Endothelial cell (in vitro differentiated cells): ENCODE measurements at regions not wholly inside any gene's neighbourhood (a gene's known extent, or its start where the extent isn't known, plus 50 kb on each side); places are given as distances from the start of the nearest gene placed in this dataset.

Experiments
- DNase-seq: peaks from one replicate; pipeline ENCODE4 v3.0.0; 2021; ENCODE audit warnings: low spot score
- H3K27ac Mint-ChIP-seq: one replicate; pipeline ENCODE4 v1.8.0; 2021; ENCODE audit warnings: mixed read lengths, inconsistent platforms; ENCODE audit not compliant: unreplicated experiment
- H3K27me3 Mint-ChIP-seq: one replicate; pipeline ENCODE4 v1.8.0; 2021; ENCODE audit warnings: mild to moderate bottlenecking, moderate library complexity, mixed read lengths, inconsistent platforms; ENCODE audit not compliant: unreplicated experiment
- H3K36me3 Mint-ChIP-seq: one replicate; pipeline ENCODE4 v1.8.0; 2021; ENCODE audit warnings: mild to moderate bottlenecking, low read depth, mixed read lengths, inconsistent platforms; ENCODE audit not compliant: unreplicated experiment
- H3K4me1 Mint-ChIP-seq: one replicate; pipeline ENCODE4 v1.8.0; 2021; ENCODE audit warnings: mild to moderate bottlenecking, mixed read lengths, inconsistent platforms; ENCODE audit not compliant: unreplicated experiment
- H3K4me3 Mint-ChIP-seq: one replicate; pipeline ENCODE4 v1.8.0; 2021; ENCODE audit warnings: mild to moderate bottlenecking, mixed read lengths, inconsistent platforms; ENCODE audit not compliant: unreplicated experiment
- H3K9me3 Mint-ChIP-seq: one replicate; pipeline ENCODE4 v1.8.0; 2021; ENCODE audit warnings: mixed read lengths, inconsistent platforms; ENCODE audit not compliant: unreplicated experiment
- TF ChIP-seq, protein P1 (sequence below): fragments of 200-600 bp; sonication (generic); IDR thresholded peaks from one replicate; pipeline ENCODE4 v1.5.0; 2021; ENCODE audit warnings: antibody characterized with exemption; ENCODE audit not compliant: unreplicated experiment

DNA sequence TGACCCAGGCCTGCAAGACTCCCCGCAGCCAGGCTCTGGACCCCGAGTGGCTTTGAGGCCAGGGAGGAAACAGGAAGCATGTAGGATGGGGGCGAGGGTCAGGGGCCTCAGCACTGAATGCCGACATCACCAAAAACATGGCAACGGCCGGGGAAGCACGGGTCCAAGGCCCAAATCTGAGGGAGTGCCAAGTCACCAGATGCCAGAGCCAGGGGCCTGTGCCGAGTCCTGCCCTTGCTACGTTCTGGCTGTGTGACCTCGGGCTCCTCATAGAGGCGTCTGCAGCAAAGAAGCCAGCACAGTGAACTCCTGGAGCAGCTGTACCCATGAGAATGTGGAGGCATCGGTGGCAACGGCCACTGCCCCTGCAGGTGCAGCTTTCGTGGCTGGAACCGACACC is 420.7 kb downstream of the CTTN start:
- TF ChIP-seq, protein P1, sequence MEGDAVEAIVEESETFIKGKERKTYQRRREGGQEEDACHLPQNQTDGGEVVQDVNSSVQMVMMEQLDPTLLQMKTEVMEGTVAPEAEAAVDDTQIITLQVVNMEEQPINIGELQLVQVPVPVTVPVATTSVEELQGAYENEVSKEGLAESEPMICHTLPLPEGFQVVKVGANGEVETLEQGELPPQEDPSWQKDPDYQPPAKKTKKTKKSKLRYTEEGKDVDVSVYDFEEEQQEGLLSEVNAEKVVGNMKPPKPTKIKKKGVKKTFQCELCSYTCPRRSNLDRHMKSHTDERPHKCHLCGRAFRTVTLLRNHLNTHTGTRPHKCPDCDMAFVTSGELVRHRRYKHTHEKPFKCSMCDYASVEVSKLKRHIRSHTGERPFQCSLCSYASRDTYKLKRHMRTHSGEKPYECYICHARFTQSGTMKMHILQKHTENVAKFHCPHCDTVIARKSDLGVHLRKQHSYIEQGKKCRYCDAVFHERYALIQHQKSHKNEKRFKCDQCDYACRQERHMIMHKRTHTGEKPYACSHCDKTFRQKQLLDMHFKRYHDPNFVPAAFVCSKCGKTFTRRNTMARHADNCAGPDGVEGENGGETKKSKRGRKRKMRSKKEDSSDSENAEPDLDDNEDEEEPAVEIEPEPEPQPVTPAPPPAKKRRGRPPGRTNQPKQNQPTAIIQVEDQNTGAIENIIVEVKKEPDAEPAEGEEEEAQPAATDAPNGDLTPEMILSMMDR: no peak
- no peak for DNase-seq
- Mint-ChIP-seq H3K9me3 (no peaks in the 10 kb centered on the region), H3K4me1 (peaks cover 2% of the 10 kb centered on the region), H3K36me3 (peaks cover 3% of the 10 kb centered on the region), H3K27ac (no peak overlapping the region), H3K4me3 (no peak overlapping the region), H3K27me3 (peaks cover 4% of the 10 kb centered on the region)

- TF ChIP-seq, protein P1: no peak
- peaks cover 3% of the 10 kb centered on the region for H3K36me3 Mint-ChIP-seq
- H3K9me3 Mint-ChIP-seq: no peaks in the 10 kb centered on the region
- peaks cover 4% of the 10 kb centered on the region for H3K27me3 Mint-ChIP-seq
- H3K27ac Mint-ChIP-seq: no peak overlapping the region
- DNase-seq: no peak
- no peak overlapping the region for H3K4me3 Mint-ChIP-seq
- H3K4me1 Mint-ChIP-seq: peaks cover 2% of the 10 kb centered on the region
Observed at GRCh38 chr11:70820311-70820710, 422.0 kb downstream of the CTTN start.

DNA sequence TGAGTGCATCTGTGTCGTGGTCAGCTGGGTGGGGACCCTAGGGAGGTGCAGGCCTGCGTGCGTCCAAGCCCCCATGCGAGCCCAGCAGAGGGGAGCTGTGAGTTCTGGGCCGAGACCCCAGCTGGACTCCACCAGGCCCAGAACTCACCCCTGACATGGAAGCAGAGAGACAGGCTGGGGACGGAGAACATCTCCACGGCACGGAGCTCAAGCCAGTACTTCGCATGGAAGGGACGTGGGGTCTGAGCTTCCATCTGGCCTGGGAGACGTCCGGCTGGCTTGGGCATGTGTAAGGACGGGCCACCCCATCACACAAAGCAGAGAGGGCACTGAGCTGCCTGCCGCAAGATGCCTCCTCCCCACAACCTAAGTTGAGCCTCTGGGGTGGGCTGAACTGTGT is 422.4 kb downstream of the CTTN start:
- Mint-ChIP-seq H3K27ac (no peak overlapping the region), H3K36me3 (peaks cover 3% of the 10 kb centered on the region), H3K27me3 (peaks cover 4% of the 10 kb centered on the region), H3K4me3 (no peak overlapping the region), H3K9me3 (no peaks in the 10 kb centered on the region), H3K4me1 (peaks cover 2% of the 10 kb centered on the region)
- TF ChIP-seq, protein P1: no peak
- DNase-seq: no peak

- no peaks in the 10 kb centered on the region for H3K36me3 Mint-ChIP-seq
- H3K27ac Mint-ChIP-seq: no peak overlapping the region
- H3K4me1 Mint-ChIP-seq: peaks cover 11% of the 10 kb centered on the region
- H3K27me3 Mint-ChIP-seq: peaks cover 5% of the 10 kb centered on the region
- no peak for DNase-seq
- TF ChIP-seq, protein P1: no peak
- no peaks in the 10 kb centered on the region for H3K9me3 Mint-ChIP-seq
- no peak overlapping the region for H3K4me3 Mint-ChIP-seq
Observed at GRCh38 chr11:70823771-70824170, 425.4 kb downstream of the CTTN start.

GRCh38 chr11:70824605-70825245 is 426.4 kb downstream of the CTTN start:
- Mint-ChIP-seq H3K4me3 (no peak overlapping the region), H3K27ac (no peak overlapping the region), H3K27me3 (peaks cover 5% of the 10 kb centered on the region), H3K36me3 (no peaks in the 10 kb centered on the region), H3K9me3 (no peaks in the 10 kb centered on the region), H3K4me1 (peaks cover 11% of the 10 kb centered on the region)
- DNase-seq: no peak
- TF ChIP-seq, protein P1: no peak
